PC-3 (cell line): ENCODE measurements at regions not wholly inside any gene's neighbourhood (a gene's known extent, or its start where the extent isn't known, plus 50 kb on each side); places are given as distances from the start of the nearest gene placed in this dataset.
"Not testable (repeated sequence)": the region's sequence is repeated elsewhere in the genome, so short reads cannot be mapped to it uniquely, and the experiment has no call there.

Source experiments
- ATAC-seq: fragments of 200-7000 bp; cut with Tn5 transposase; 2 replicates; pipeline ENCODE4 v1.9.1; 2020; ENCODE audit warnings: mild to moderate bottlenecking, moderate library complexity
- BruUV-seq: library from RNA; stranded (reverse); fragments of 400-500 nt; replicated peaks from 2 replicates; lab custom pipeline; 2021; lab: Mats Ljungman, UMichigan
- CTCF ChIA-PET: fragments of 300-600 bp; sonication (Branson Sonifier 250); formaldehyde crosslinking; loops from one replicate; lab custom pipeline; 2022; ENCODE audit warnings: antibody characterized with exemption; lab: Charles Lee
- POLR2A ChIA-PET: fragments of 300-600 bp; sonication (Branson Sonifier 250); formaldehyde crosslinking; loops from one replicate; lab custom pipeline; 2022; ENCODE audit warnings: antibody characterized with exemption; ENCODE audit not compliant: unreplicated experiment; lab: Charles Lee
- DNase-seq: peaks from one replicate; pipeline ENCODE4 v3.0.0-alpha.2; 2015
- H2AFZ ChIP-seq: fragments of 300-600 bp; sonication (generic); 2 replicates; pipeline ENCODE4 v1.6.0; 2016; ENCODE audit warnings: antibody characterized with exemption, low read length
- H3F3A ChIP-seq: fragments of 300-600 bp; sonication (generic); one replicate; pipeline ENCODE4 v1.6.0; 2017; ENCODE audit warnings: antibody characterized with exemption, low read length, control low read depth, mild to moderate bottlenecking; ENCODE audit not compliant: unreplicated experiment
- H3K27ac ChIP-seq: fragments of 300-600 bp; sonication (generic); 2 replicates; pipeline ENCODE4 v1.5.1; 2016; ENCODE audit warnings: mild to moderate bottlenecking, low read length
- H3K27me3 ChIP-seq: fragments of 300-600 bp; sonication (generic); 2 replicates; pipeline ENCODE4 v1.6.1; 2016; ENCODE audit warnings: low read length, mixed read lengths
- H3K36me3 ChIP-seq: fragments of 300-600 bp; sonication (generic); 2 replicates; pipeline ENCODE4 v1.6.1; 2016; ENCODE audit warnings: low read depth, mixed run types, low read length, mixed read lengths
- H3K4me1 ChIP-seq: fragments of 300-600 bp; sonication (generic); 2 replicates; pipeline ENCODE4 v1.5.1; 2016; ENCODE audit warnings: low read length; ENCODE audit not compliant: insufficient read depth
- H3K4me2 ChIP-seq: fragments of 300-600 bp; sonication (generic); 2 replicates; pipeline ENCODE4 v1.6.0; 2016; ENCODE audit warnings: low read length
- H3K4me3 ChIP-seq: fragments of 300-600 bp; sonication (generic); 2 replicates; pipeline ENCODE4 v1.5.1; 2016; ENCODE audit warnings: mild to moderate bottlenecking, low read length, mixed read lengths
- H3K79me2 ChIP-seq: fragments of 300-600 bp; sonication (generic); 2 replicates; pipeline ENCODE4 v1.6.1; 2017; ENCODE audit warnings: low read length, mixed read lengths
- H3K9ac ChIP-seq: fragments of 300-600 bp; sonication (generic); 2 replicates; pipeline ENCODE4 v1.6.0; 2016; ENCODE audit warnings: mild to moderate bottlenecking, low read length
- H3K9me2 ChIP-seq: fragments of 300-600 bp; sonication (generic); replicated peaks from 2 replicates; pipeline ENCODE4 v1.6.1; 2016; ENCODE audit warnings: mixed run types, low read length, mixed read lengths
- H3K9me3 ChIP-seq: fragments of 300-600 bp; sonication (generic); 2 replicates; pipeline ENCODE4 v1.6.1; 2016; ENCODE audit warnings: low read length, mixed read lengths
- H4K20me1 ChIP-seq: fragments of 300-600 bp; sonication (generic); 2 replicates; pipeline ENCODE4 v1.6.1; 2016; ENCODE audit warnings: low read length, mixed read lengths
- EZH2 ChIP-seq: fragments of 300-600 bp; sonication (generic); IDR thresholded peaks from one replicate; pipeline ENCODE4 v1.6.1; 2017; ENCODE audit warnings: antibody characterized with exemption, mild to moderate bottlenecking, low read length; ENCODE audit not compliant: unreplicated experiment
- EZH2phosphoT487 ChIP-seq: fragments of 300-600 bp; sonication (generic); IDR thresholded peaks from 2 replicates; pipeline ENCODE4 v1.6.1; 2018; ENCODE audit warnings: mild to moderate bottlenecking, antibody characterized with exemption, low read length, borderline replicate concordance
- intact Hi-C: fragments of 100-400 bp; cut with micrococcal nuclease; formaldehyde crosslinking; loops from 2 replicates; pipeline ENCODE4 v1.9.0; 2023
- TF ChIP-seq, protein P1 (sequence below): fragments of 300-600 bp; sonication (generic); conservative IDR thresholded peaks from 2 replicates; pipeline ENCODE4 v1.5.1; 2017; ENCODE audit warnings: antibody characterized with exemption, low read depth, mild to moderate bottlenecking, low read length

DNA sequence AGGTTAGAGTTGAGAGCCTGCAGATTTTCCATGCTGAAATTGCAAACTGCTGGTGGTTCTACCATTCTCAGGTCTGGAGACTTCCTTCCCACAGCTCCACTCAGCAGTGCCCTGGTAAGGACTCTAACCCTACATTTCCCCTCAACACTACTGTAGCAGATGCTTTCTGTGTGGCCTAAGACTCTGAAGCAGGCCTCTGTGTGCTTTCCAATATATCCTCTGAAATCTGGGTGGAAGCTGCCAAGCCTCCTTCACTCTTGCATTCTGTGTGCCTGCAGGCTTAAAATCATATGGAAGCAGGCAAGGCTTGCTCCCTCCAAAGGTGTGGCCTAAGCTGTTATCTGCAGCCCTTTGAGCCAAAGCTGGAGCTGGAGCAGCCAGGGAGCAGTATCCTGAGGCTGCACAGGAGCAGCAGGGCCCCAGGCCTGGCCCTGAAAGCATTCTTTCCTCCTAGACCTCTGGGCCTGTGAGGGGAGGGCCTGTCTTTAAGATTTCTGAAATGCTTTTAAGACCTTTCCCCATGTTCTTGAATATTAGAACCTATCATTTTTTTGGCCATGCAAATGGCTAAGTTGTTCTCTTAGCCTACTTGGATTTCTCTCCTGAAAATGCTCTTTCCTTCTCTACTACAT, 134.1 kb upstream of the TSHZ3 start:
- DNase-seq (no peak), ATAC-seq (no peak)
- intact Hi-C loops: no loop called here
- Histone ChIP-seq H3K9ac (no peak overlapping the region), H3K79me2 (no peaks in the 10 kb centered on the region), H3K4me3 (no peak overlapping the region), H3K4me1 (no peaks in the 10 kb centered on the region), H2AFZ (no peak overlapping the region), H3K27me3 (no peaks in the 10 kb centered on the region), H3K27ac (no peak overlapping the region), H4K20me1 (no peaks in the 10 kb centered on the region), H3K9me3 (no peaks in the 10 kb centered on the region), H3F3A (no peaks in the 10 kb centered on the region), H3K9me2 (no peaks in the 10 kb centered on the region), H3K4me2 (no peak overlapping the region), H3K36me3 (no peaks in the 10 kb centered on the region)
- TF ChIP-seq EZH2: no peak
- TF ChIP-seq EZH2phosphoT487: no peak
- TF ChIP-seq, protein P1, sequence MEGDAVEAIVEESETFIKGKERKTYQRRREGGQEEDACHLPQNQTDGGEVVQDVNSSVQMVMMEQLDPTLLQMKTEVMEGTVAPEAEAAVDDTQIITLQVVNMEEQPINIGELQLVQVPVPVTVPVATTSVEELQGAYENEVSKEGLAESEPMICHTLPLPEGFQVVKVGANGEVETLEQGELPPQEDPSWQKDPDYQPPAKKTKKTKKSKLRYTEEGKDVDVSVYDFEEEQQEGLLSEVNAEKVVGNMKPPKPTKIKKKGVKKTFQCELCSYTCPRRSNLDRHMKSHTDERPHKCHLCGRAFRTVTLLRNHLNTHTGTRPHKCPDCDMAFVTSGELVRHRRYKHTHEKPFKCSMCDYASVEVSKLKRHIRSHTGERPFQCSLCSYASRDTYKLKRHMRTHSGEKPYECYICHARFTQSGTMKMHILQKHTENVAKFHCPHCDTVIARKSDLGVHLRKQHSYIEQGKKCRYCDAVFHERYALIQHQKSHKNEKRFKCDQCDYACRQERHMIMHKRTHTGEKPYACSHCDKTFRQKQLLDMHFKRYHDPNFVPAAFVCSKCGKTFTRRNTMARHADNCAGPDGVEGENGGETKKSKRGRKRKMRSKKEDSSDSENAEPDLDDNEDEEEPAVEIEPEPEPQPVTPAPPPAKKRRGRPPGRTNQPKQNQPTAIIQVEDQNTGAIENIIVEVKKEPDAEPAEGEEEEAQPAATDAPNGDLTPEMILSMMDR: no peak
- ChIA-PET POLR2A (no interaction called here), CTCF (no interaction called here)
- no TSS peak for BruUV-seq

DNA sequence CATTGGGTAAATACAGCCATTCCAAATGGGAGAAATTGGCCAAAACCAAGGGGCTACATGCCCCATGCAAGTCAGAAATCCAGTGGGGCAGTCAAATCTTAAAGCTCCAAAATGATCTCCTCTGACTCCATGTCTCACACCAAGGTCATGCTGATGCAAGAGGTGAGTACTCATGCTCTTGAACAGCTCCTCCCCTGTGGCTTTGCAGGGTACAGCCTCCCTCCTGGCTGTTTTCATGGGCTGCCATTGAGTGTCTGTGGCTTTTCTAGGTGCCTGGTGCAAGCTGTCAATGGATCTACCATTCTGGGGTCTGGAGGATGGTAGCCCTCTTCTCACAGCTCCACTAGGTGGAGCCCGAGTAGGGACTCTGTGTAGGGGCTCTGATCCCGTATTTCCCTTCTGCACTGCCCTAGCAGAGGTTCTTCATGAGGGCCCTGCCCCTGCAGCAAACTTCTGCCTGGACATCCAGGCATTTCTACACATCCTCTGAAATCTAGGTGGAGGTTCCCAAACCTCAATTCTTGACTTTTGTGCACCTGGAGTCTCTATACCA, 135.7 kb upstream of the TSHZ3 start:
- H3F3A ChIP-seq, H3K9me2 ChIP-seq, DNase-seq, H3K4me1 ChIP-seq, H3K4me3 ChIP-seq, H2AFZ ChIP-seq, intact Hi-C loops, H4K20me1 ChIP-seq, H3K79me2 ChIP-seq, CTCF ChIA-PET, BruUV-seq, ATAC-seq, H3K9me3 ChIP-seq, POLR2A ChIA-PET, H3K9ac ChIP-seq, H3K36me3 ChIP-seq, H3K4me2 ChIP-seq, H3K27me3 ChIP-seq, H3K27ac ChIP-seq: not testable (repeated sequence)

DNA sequence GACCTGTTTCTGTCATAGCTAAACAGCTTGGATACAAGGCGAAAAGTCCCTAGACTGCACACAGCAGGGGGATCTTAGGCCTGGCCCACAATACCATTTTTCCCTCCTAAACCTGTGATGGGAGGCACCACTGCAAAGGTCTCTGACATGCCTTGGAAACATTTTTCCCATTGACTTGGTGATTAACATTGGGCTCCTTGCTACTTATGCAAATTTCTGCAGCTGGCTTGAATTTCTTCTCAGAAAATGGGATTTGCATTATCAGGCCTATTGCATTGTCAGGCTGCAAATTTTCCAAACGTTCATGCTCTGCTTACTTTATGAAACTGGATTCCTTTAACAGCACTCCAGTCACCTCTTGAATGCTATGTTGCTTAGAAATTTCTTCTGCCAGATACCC, 136.2 kb upstream of the TSHZ3 start:
- ChIA-PET CTCF (no interaction called here), POLR2A (no interaction called here)
- no peak overlapping the region for H3K27ac ChIP-seq
- H3K4me1 ChIP-seq: no peaks in the 10 kb centered on the region
- H3K36me3 ChIP-seq: no peaks in the 10 kb centered on the region
- no peaks in the 10 kb centered on the region for H3K9me3 ChIP-seq
- H3K9me2 ChIP-seq: no peaks in the 10 kb centered on the region
- no peaks in the 10 kb centered on the region for H4K20me1 ChIP-seq
- H3K27me3 ChIP-seq: no peaks in the 10 kb centered on the region
- no peak overlapping the region for H3K4me3 ChIP-seq
- TF ChIP-seq EZH2: no peak
- no peak for TF ChIP-seq EZH2phosphoT487
- TF ChIP-seq, protein P1: no peak
- H3K79me2 ChIP-seq: no peaks in the 10 kb centered on the region
- no peaks in the 10 kb centered on the region for H3F3A ChIP-seq
- intact Hi-C loops: no loop called here
- H3K9ac ChIP-seq: no peak overlapping the region
- no TSS peak for BruUV-seq
- H2AFZ ChIP-seq: no peak overlapping the region
- DNase-seq: no peak
- ATAC-seq: no peak
- no peak overlapping the region for H3K4me2 ChIP-seq
